SU-DHL-6 (cell line): ENCODE measurements at regions not wholly inside any gene's neighbourhood (a gene's known extent, or its start where the extent isn't known, plus 50 kb on each side); places are given as distances from the start of the nearest gene placed in this dataset.

Experiments
- H2AFZ ChIP-seq: fragments of 200-600 bp; sonication (generic); 2 replicates; pipeline ENCODE4 v1.6.1; 2014; ENCODE audit warnings: low read depth, mild to moderate bottlenecking, moderate library complexity, mixed read lengths, antibody characterized with exemption, low read length; ENCODE audit not compliant: severe bottlenecking
- H3F3A ChIP-seq: fragments of 200-600 bp; shearing (Covaris generic); 2 replicates; pipeline ENCODE4 v1.6.0; 2016; ENCODE audit warnings: antibody characterized with exemption, mild to moderate bottlenecking; ENCODE audit not compliant: insufficient read depth
- H3K27ac ChIP-seq: fragments of 200-600 bp; sonication (generic); 2 replicates; pipeline ENCODE4 v1.5.1; 2016; ENCODE audit warnings: low read depth, mild to moderate bottlenecking, low read length, moderate library complexity, mixed read lengths
- H3K27me3 ChIP-seq: fragments of 200-600 bp; sonication (generic), shearing (Covaris generic); 2 replicates; pipeline ENCODE4 v1.6.0; 2014; ENCODE audit warnings: mild to moderate bottlenecking, low read length
- H3K36me3 ChIP-seq: fragments of 200-600 bp; sonication (generic); 2 replicates; pipeline ENCODE4 v1.6.1; 2014; ENCODE audit warnings: mild to moderate bottlenecking, low read length, mixed read lengths
- H3K4me2 ChIP-seq: fragments of 300-600, 200-600 bp; shearing (Covaris generic), sonication (generic); 2 replicates; pipeline ENCODE4 v1.6.0; 2014; ENCODE audit warnings: low read length, low read depth, mild to moderate bottlenecking; ENCODE audit not compliant: poor library complexity, severe bottlenecking
- H3K4me3 ChIP-seq: fragments of 200-600 bp; sonication (generic); 2 replicates; pipeline ENCODE4 v1.5.1; 2014; ENCODE audit warnings: antibody characterized with exemption, low read length, mild to moderate bottlenecking, mixed read lengths; ENCODE audit not compliant: insufficient read depth, poor library complexity, severe bottlenecking
- H3K79me2 ChIP-seq: fragments of 200-600 bp; sonication (generic); 2 replicates; pipeline ENCODE4 v1.6.1; 2014; ENCODE audit warnings: mild to moderate bottlenecking, low read length, moderate library complexity; ENCODE audit not compliant: insufficient read depth
- H3K9ac ChIP-seq: fragments of 200-600 bp; sonication (generic); 2 replicates; pipeline ENCODE4 v1.7.0; 2014; ENCODE audit warnings: mild to moderate bottlenecking, low read length
- H3K9me2 ChIP-seq: fragments of 200-600 bp; sonication (generic); replicated peaks from 2 replicates; pipeline ENCODE4 v1.6.1; 2014; ENCODE audit warnings: low read length; ENCODE audit not compliant: insufficient read depth
- H3K9me3 ChIP-seq: fragments of 200-600 bp; sonication (generic); 2 replicates; pipeline ENCODE4 v1.6.1; 2014; ENCODE audit warnings: low read length, mixed read lengths; ENCODE audit not compliant: insufficient read depth
- H4K20me1 ChIP-seq: fragments of 200-600 bp; sonication (generic); 2 replicates; pipeline ENCODE4 v1.6.1; 2014; ENCODE audit warnings: low read depth, mild to moderate bottlenecking, antibody characterized with exemption, low read length, moderate library complexity, mixed read lengths
- CTCF ChIP-seq: fragments of 200-600 bp; sonication (generic); IDR thresholded peaks from one replicate; pipeline ENCODE4 v1.5.1; 2017; ENCODE audit warnings: antibody characterized with exemption, mild to moderate bottlenecking, low read length, moderate library complexity; ENCODE audit not compliant: insufficient read depth, poor library complexity, severe bottlenecking
- EZH2phosphoT487 ChIP-seq: fragments of 200-600 bp; sonication (generic), shearing (Covaris generic); conservative IDR thresholded peaks from 2 replicates; pipeline ENCODE4 v1.6.1; 2018; ENCODE audit warnings: mild to moderate bottlenecking, antibody characterized with exemption, low read length, moderate library complexity, mixed read lengths

GRCh38 chr16:54370278-54371040, 83.9 kb upstream of the IRX3 start:
- Histone ChIP-seq H3K9ac (no peak overlapping the region), H3K27ac (no peak overlapping the region), H3F3A (no peaks in the 10 kb centered on the region), H3K4me2 (no peak overlapping the region), H3K4me3 (no peak overlapping the region), H3K9me3 (no peaks in the 10 kb centered on the region), H3K79me2 (no peaks in the 10 kb centered on the region), H3K9me2 (no peaks in the 10 kb centered on the region), H2AFZ (no peak overlapping the region), H3K27me3 (no peaks in the 10 kb centered on the region), H4K20me1 (no peaks in the 10 kb centered on the region), H3K36me3 (no peaks in the 10 kb centered on the region)
- TF ChIP-seq CTCF: no peak
- TF ChIP-seq EZH2phosphoT487: no peak

GRCh38 chr16:54369861-54370260, 83.3 kb upstream of the IRX3 start:
- Histone ChIP-seq H3K27ac (no peak overlapping the region), H3K4me3 (no peak overlapping the region), H4K20me1 (no peaks in the 10 kb centered on the region), H3K27me3 (no peaks in the 10 kb centered on the region), H3K9ac (no peak overlapping the region), H3K9me3 (no peaks in the 10 kb centered on the region), H3K79me2 (no peaks in the 10 kb centered on the region), H2AFZ (no peak overlapping the region), H3F3A (no peaks in the 10 kb centered on the region), H3K36me3 (no peaks in the 10 kb centered on the region), H3K4me2 (no peak overlapping the region), H3K9me2 (no peaks in the 10 kb centered on the region)
- TF ChIP-seq EZH2phosphoT487 (no peak), CTCF (no peak)

DNA sequence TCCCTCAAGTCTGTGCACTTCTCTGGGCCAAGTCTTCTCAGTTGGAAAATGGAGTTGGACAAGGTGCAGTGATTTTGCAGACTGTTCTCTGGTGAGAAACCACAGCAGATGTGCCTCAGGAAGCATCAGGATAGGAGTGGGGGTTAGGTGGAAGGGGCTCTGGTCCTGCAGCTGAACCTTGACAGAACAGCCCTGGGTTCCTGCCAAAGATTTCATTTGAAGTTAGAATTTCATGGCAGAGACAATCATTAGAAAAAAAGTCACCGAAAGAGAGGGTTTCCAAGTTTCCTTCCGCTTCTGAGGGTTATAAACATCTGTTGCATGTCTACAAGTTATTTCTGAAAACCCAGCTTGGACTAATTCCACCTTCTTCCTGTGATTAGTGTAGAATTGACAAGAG, 80.4 kb upstream of the IRX3 start:
- H2AFZ ChIP-seq: no peak overlapping the region
- H3K9me3 ChIP-seq: no peaks in the 10 kb centered on the region
- no peaks in the 10 kb centered on the region for H3F3A ChIP-seq
- no peaks in the 10 kb centered on the region for H3K36me3 ChIP-seq
- H3K27me3 ChIP-seq: no peaks in the 10 kb centered on the region
- H3K9ac ChIP-seq: no peak overlapping the region
- H4K20me1 ChIP-seq: no peaks in the 10 kb centered on the region
- H3K4me3 ChIP-seq: no peak overlapping the region
- no peak for TF ChIP-seq EZH2phosphoT487
- no peak for TF ChIP-seq CTCF
- H3K9me2 ChIP-seq: no peaks in the 10 kb centered on the region
- H3K4me2 ChIP-seq: no peak overlapping the region
- H3K79me2 ChIP-seq: no peaks in the 10 kb centered on the region
- H3K27ac ChIP-seq: no peak overlapping the region
